BJ (cell line): ENCODE measurements at regions not wholly inside any gene's neighbourhood (a gene's known extent, or its start where the extent isn't known, plus 50 kb on each side); places are given as distances from the start of the nearest gene placed in this dataset.

Source experiments
- CTCF ChIA-PET: fragments of 350-600 bp; formaldehyde crosslinking; extraction: SDS; loops from one replicate; lab custom pipeline; 2021; ENCODE audit warnings: antibody characterized with exemption, inconsistent platforms; lab: Yijun Ruan, JAX
- POLR2A ChIA-PET: fragments of 300-600 bp; sonication (Branson Sonifier 250); formaldehyde crosslinking; extraction: SDS; loops from one replicate; lab custom pipeline; 2021; ENCODE audit warnings: antibody characterized with exemption; lab: Charles Lee
- DNase-seq: peaks from one replicate; pipeline ENCODE4 v3.0.0-alpha.2; 2011; ENCODE audit warnings: low read depth
- H3K27me3 ChIP-seq: 2 replicates; pipeline ENCODE4 v1.6.0; 2011; ENCODE audit warnings: low read length; ENCODE audit not compliant: control insufficient read depth, insufficient read depth
- H3K36me3 ChIP-seq: 2 replicates; pipeline ENCODE4 v1.5.1; 2011; ENCODE audit warnings: low read length; ENCODE audit not compliant: control insufficient read depth, insufficient read depth
- H3K4me3 ChIP-seq: 2 replicates; pipeline ENCODE4 v1.5.1; 2011; ENCODE audit warnings: low read depth, mild to moderate bottlenecking, control low read depth, low read length
- CTCF ChIP-seq: IDR thresholded peaks from 2 replicates; pipeline ENCODE4 v1.5.1; 2011; ENCODE audit warnings: low read depth, mild to moderate bottlenecking, control low read depth, inconsistent platforms, low read length, moderate library complexity; ENCODE audit not compliant: insufficient read depth

GRCh38 chr4:182015014-182015413 lies 228.2 kb upstream of the TENM3 start:
- Histone ChIP-seq H3K27me3 (no peaks in the 10 kb centered on the region), H3K36me3 (no peaks in the 10 kb centered on the region), H3K4me3 (no peak overlapping the region)
- ChIA-PET CTCF (no interaction called here), POLR2A (no interaction called here)
- DNase-seq, result no peak
- TF ChIP-seq CTCF, result no peak

- Histone ChIP-seq H3K4me3 (no peak overlapping the region), H3K36me3 (no peaks in the 10 kb centered on the region), H3K27me3 (no peaks in the 10 kb centered on the region)
- ChIA-PET CTCF (no interaction called here), POLR2A (no interaction called here)
- TF ChIP-seq CTCF, result no peak
- no peak for DNase-seq
These were observed 227.3 kb upstream of the TENM3 start for GRCh38 chr4:182015893-182016292.

GRCh38 chr4:182017038-182017437 lies 226.2 kb upstream of the TENM3 start:
- H3K4me3 ChIP-seq, result no peak overlapping the region
- ChIA-PET POLR2A (no interaction called here), CTCF (no interaction called here)
- no peak for TF ChIP-seq CTCF
- DNase-seq, result no peak
- no peaks in the 10 kb centered on the region for H3K27me3 ChIP-seq
- H3K36me3 ChIP-seq, result no peaks in the 10 kb centered on the region

- ChIA-PET CTCF (no interaction called here), POLR2A (no interaction called here)
- no peak overlapping the region for H3K4me3 ChIP-seq
- no peak for TF ChIP-seq CTCF
- H3K36me3 ChIP-seq, result no peaks in the 10 kb centered on the region
- no peak for DNase-seq
- no peaks in the 10 kb centered on the region for H3K27me3 ChIP-seq
These were observed 224.5 kb upstream of the TENM3 start for GRCh38 chr4:182018691-182019090.

GRCh38 chr4:182019148-182019652 lies 224.0 kb upstream of the TENM3 start:
- Histone ChIP-seq H3K36me3 (no peaks in the 10 kb centered on the region), H3K27me3 (no peaks in the 10 kb centered on the region), H3K4me3 (no peak overlapping the region)
- ChIA-PET POLR2A (no interaction called here), CTCF (no interaction called here)
- TF ChIP-seq CTCF, result no peak
- DNase-seq, result no peak
